ENCODE measurements at regions not wholly inside any gene's neighbourhood (a gene's known extent, or its start where the extent isn't known, plus 50 kb on each side); places are given as distances from the start of the nearest gene placed in this dataset.

DNA sequence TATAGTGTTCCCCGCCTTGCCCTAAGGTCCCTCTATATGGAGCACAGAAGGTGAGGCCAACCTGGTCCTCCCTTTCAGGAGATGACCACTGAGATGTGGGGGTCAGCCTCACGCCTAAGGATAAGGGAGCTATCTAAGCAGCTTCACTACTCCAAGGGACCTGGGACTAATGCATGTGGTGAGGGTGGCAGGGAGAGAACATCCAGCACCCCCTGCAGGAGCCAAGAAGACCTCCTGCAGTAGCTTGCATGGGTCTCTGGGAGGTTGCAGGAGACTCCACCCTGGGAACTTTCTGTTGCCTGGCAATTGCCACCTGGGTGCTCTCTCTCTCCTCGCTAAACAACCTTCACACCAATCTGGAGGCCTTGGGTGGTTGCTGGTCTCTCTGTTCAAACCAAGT, 93.0 kb upstream of the KLHL29 start:
- 87 to 95% (median 93%) methylated on average over 3 of the region's 3 CpGs for WGBS, 4 donors
- no peak for ATAC-seq
- intact Hi-C loops (cut with DNase I), result no loop called here
- no peaks in the 10 kb centered on the region for H3K9me3 ChIP-seq
- no peaks in the 10 kb centered on the region for H3K36me3 ChIP-seq
- no peak for DNase-seq
- peaks cover 0 to 19% (median 5%) of the 10 kb centered on the region in 12 donors for H3K4me1 ChIP-seq
- H3K27ac ChIP-seq, result no peak overlapping the region
- H3K27me3 ChIP-seq, result peaks cover 0 to 4% (median 0%) of the 10 kb centered on the region in 9 donors
- TF ChIP-seq, protein P1, sequence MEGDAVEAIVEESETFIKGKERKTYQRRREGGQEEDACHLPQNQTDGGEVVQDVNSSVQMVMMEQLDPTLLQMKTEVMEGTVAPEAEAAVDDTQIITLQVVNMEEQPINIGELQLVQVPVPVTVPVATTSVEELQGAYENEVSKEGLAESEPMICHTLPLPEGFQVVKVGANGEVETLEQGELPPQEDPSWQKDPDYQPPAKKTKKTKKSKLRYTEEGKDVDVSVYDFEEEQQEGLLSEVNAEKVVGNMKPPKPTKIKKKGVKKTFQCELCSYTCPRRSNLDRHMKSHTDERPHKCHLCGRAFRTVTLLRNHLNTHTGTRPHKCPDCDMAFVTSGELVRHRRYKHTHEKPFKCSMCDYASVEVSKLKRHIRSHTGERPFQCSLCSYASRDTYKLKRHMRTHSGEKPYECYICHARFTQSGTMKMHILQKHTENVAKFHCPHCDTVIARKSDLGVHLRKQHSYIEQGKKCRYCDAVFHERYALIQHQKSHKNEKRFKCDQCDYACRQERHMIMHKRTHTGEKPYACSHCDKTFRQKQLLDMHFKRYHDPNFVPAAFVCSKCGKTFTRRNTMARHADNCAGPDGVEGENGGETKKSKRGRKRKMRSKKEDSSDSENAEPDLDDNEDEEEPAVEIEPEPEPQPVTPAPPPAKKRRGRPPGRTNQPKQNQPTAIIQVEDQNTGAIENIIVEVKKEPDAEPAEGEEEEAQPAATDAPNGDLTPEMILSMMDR (IDR thresholded peaks at IDR 0.05), result no peak
- TF ChIP-seq POLR2A (IDR thresholded peaks at IDR 0.05), result no peak
- no peak overlapping the region for H3K4me3 ChIP-seq

DNA sequence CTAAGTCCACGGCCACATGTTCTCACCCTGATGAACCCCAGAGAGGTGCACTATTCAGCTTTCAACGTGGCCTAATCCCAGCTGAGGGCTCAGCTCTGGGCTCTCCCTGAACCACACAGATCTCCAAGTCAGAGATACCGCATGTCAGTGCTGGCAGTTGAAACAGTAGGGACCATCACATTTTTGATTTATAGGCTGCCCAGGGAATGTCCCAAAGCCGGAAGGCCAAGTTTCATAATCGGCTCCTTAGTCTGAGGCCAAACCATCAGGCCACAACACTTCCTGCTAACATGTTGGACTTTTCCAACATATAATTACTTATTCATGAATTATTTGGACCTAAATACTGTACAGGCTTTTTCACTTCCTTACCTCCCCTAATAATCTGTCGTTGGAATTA, 91.9 kb upstream of the KLHL29 start:
- peaks cover 0 to 11% (median 2%) of the 10 kb centered on the region in 12 donors for H3K4me1 ChIP-seq
- H3K27ac ChIP-seq, result peak overlapping the region in 1 of 12 donors; percentile 4
- peak in 2 of 4 donors; percentile 27 to 34 for ATAC-seq
- TF ChIP-seq, protein P1 (IDR thresholded peaks at IDR 0.05), result no peak
- TF ChIP-seq POLR2A (IDR thresholded peaks at IDR 0.05), result no peak
- 35 to 55% (median 43%) methylated on average over 5 to 6 of the region's 6 CpGs for WGBS, 4 donors
- H3K4me3 ChIP-seq, result no peak overlapping the region
- no peaks in the 10 kb centered on the region for H3K9me3 ChIP-seq
- peaks cover 0 to 4% (median 0%) of the 10 kb centered on the region in 9 donors for H3K27me3 ChIP-seq
- no peaks in the 10 kb centered on the region for H3K36me3 ChIP-seq
- DNase-seq, result peak in 4 of 5 donors; percentile 13 to 40 (median 34)
- intact Hi-C loops (cut with DNase I), result no loop called here

DNA sequence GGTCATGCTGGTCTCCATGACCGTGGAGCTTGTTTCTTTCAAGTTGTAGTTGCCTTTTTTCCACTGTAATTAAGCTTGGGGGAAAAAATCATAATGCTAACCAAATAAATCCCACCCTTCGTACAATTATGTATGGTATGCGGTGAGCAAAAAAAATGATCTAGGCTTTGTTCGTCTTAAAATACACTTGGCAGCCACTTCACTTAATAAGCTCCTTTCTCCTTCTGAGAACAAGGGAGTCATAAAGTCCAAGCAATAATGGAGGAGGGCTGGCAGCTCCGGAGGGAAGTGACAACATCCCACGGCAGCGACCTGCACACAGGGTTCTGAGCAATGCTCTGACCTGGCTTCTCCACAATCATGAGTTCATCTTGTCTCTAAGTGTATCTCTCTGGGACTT, 91.2 kb upstream of the KLHL29 start:
- WGBS, 4 donors, result 45 to 50% (median 48%) methylated on average over 7 of the region's 7 CpGs
- ATAC-seq, result peak in 1 of 4 donors; percentile 16
- DNase-seq, result no peak
- Histone ChIP-seq H3K4me3 (no peak overlapping the region), H3K4me1 (peaks cover 0 to 10% (median 0%) of the 10 kb centered on the region in 12 donors), H3K36me3 (no peaks in the 10 kb centered on the region), H3K27ac (peak overlapping the region in 1 of 12 donors; percentile 4), H3K27me3 (peaks cover 0 to 4% (median 0%) of the 10 kb centered on the region in 9 donors), H3K9me3 (no peaks in the 10 kb centered on the region)
- TF ChIP-seq, protein P1 (IDR thresholded peaks at IDR 0.05), result no peak
- TF ChIP-seq POLR2A (IDR thresholded peaks at IDR 0.05), result no peak
- intact Hi-C loops (cut with DNase I), result no loop called here

DNA sequence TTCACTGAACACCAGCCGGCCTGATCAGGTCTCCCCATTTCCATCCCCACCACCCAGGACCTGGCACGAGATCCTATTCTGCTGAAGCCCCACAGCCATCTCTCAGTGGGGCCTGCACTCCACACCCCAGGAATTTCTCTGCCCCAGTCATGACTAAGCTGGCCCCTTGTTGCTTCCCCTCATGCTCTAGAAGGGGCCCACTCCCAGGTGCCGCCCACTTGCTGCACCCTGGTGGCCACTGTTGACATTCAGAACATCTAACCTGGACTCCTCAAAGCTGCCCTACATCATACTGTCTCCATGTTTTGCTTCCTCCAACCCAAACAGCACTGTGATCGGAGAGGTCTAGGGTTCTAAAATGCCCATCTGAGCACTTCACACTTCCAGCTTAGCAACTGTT, 90.7 kb upstream of the KLHL29 start:
- H3K36me3 ChIP-seq, result no peaks in the 10 kb centered on the region
- TF ChIP-seq, protein P1 (IDR thresholded peaks at IDR 0.05), result no peak
- no peak for TF ChIP-seq POLR2A (IDR thresholded peaks at IDR 0.05)
- DNase-seq (no peak), ATAC-seq (no peak)
- intact Hi-C loops (cut with DNase I), result no loop called here
- H3K9me3 ChIP-seq, result no peaks in the 10 kb centered on the region
- no peak overlapping the region for H3K27ac ChIP-seq
- H3K4me3 ChIP-seq, result no peak overlapping the region
- peaks cover 0 to 10% (median 0%) of the 10 kb centered on the region in 12 donors for H3K4me1 ChIP-seq
- peaks cover 0 to 4% (median 0%) of the 10 kb centered on the region in 9 donors for H3K27me3 ChIP-seq
- WGBS, 4 donors, result 61 to 77% (median 67%) methylated on average over 4 of the region's 4 CpGs

Data from heart left ventricle (tissue), 16 donors.